Prostate gland (tissue), 2 donors: ENCODE measurements at regions not wholly inside any gene's neighbourhood (a gene's known extent, or its start where the extent isn't known, plus 50 kb on each side); places are given as distances from the start of the nearest gene placed in this dataset.

Experiments
- DNase-seq: peaks from one replicate; pipeline ENCODE4 v3.0.0-alpha.2; 2019; ENCODE audit warnings: low spot score
- H3K27ac ChIP-seq, 2 donors: fragments of 200-600 bp; sonication (generic); 2 replicates each; pipeline ENCODE4 v1.5.1; 2017 to 2019
- H3K27me3 ChIP-seq: fragments of 200-600 bp; sonication (generic); replicated peaks from 2 replicates; pipeline ENCODE4 v1.5.1; 2019; ENCODE audit not compliant: insufficient read depth
- H3K36me3 ChIP-seq, 2 donors: fragments of 200-600 bp; sonication (generic); 1 replicate in 1 of 2; 2 replicates in 1 of 2; pipeline versions ENCODE4 v1.5.1 to v1.8.1; 2017 to 2019
- H3K4me1 ChIP-seq: fragments of 200-600 bp; sonication (generic); replicated peaks from 2 replicates; pipeline ENCODE4 v1.5.1; 2019
- H3K4me3 ChIP-seq, 2 donors: fragments of 200-600 bp; sonication (generic); 2 replicates each; pipeline ENCODE4 v1.5.1; 2017 to 2019
- H3K9me3 ChIP-seq: fragments of 200-600 bp; sonication (generic); 2 replicates; pipeline ENCODE4 v1.5.1; 2017
- POLR2A ChIP-seq: fragments of 450-650 bp; IDR thresholded peaks from one replicate; pipeline ENCODE4 v1.6.1; 2016; ENCODE audit warnings: antibody characterized with exemption, mild to moderate bottlenecking
- POLR2AphosphoS5 ChIP-seq: sonication (generic); formaldehyde crosslinking; IDR thresholded peaks from one replicate; pipeline ENCODE4 v1.6.1; 2017; ENCODE audit warnings: antibody characterized with exemption
- WGBS: methylation state at CpG from one replicate; pipeline ENCODE4 v1.1.5; 2018; 5-methylcytosine and 5-hydroxymethylcytosine counted together
- intact Hi-C: fragments of 100-400 bp; cut with DNase I; formaldehyde crosslinking; loops from one replicate; pipeline ENCODE4 v1.14.2; 2022
- TF ChIP-seq, protein P1 (sequence below), 4 experiments: fragments of 200-600 bp in 2 of 4; fragments of 450-650 bp in 2 of 4; sonication (generic) in 2 of 4; IDR thresholded peaks; 1 replicate in 3 of 4; 2 replicates in 1 of 4; pipeline ENCODE4 v1.5.1; 2016 to 2019; ENCODE audit warnings: antibody characterized with exemption in 4 of 4, mild to moderate bottlenecking in 2 of 4, moderate library complexity in 2 of 4

DNA sequence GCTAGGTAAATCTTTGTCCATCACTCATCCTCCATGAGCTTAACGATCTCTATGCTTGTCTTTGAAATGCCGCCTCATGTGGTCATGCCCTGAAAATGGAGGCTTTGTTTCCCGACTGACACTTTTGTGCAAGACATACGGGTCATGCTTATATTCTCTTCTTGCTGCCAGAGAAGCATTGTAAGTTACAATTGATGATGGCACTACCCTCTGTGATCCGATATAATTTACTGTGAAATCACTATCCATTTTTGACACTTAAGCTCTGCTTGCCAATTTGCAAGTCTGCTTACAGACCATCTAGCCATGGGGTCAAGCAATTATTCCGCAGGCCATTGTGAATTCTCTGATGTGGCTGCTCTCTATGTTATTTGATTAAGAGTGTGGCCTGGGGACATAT lies 650.0 kb downstream of the FLRT2 start:
- no peaks in the 10 kb centered on the region for H3K9me3 ChIP-seq
- H3K4me3 ChIP-seq, result no peak overlapping the region
- H3K27me3 ChIP-seq, result no peaks in the 10 kb centered on the region
- H3K36me3 ChIP-seq, result no peaks in the 10 kb centered on the region
- H3K4me1 ChIP-seq, result no peaks in the 10 kb centered on the region
- WGBS, result 59% methylated on average over 6 of the region's 6 CpGs
- intact Hi-C loops, result no loop called here
- TF ChIP-seq POLR2AphosphoS5 (no peak), POLR2A (no peak)
- TF ChIP-seq, protein P1, sequence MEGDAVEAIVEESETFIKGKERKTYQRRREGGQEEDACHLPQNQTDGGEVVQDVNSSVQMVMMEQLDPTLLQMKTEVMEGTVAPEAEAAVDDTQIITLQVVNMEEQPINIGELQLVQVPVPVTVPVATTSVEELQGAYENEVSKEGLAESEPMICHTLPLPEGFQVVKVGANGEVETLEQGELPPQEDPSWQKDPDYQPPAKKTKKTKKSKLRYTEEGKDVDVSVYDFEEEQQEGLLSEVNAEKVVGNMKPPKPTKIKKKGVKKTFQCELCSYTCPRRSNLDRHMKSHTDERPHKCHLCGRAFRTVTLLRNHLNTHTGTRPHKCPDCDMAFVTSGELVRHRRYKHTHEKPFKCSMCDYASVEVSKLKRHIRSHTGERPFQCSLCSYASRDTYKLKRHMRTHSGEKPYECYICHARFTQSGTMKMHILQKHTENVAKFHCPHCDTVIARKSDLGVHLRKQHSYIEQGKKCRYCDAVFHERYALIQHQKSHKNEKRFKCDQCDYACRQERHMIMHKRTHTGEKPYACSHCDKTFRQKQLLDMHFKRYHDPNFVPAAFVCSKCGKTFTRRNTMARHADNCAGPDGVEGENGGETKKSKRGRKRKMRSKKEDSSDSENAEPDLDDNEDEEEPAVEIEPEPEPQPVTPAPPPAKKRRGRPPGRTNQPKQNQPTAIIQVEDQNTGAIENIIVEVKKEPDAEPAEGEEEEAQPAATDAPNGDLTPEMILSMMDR (IDR thresholded peaks at IDR 0.05), result no peak
- DNase-seq, result no peak
- no peak overlapping the region for H3K27ac ChIP-seq

DNA sequence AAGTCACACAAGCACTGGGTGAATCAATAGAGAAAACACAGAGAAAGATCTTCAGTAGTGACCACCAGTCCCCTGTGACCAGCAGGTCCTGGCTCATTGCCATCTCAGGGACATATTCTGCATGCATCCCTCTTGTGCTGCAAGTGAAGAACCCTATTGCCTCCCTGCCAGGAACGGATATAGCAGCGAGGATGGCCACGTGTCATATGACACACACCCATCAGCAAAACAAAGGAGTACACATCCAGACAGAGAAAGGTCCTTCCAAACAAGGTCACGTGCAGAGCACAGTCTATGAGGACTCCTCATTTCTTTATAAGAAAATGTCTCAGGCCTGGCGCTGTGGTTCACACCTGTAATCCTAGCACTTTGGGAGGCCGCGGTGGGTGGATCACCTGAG lies 638.4 kb downstream of the FLRT2 start:
- no peaks in the 10 kb centered on the region for H3K9me3 ChIP-seq
- no peaks in the 10 kb centered on the region for H3K4me1 ChIP-seq
- H3K27me3 ChIP-seq, result no peaks in the 10 kb centered on the region
- WGBS, result 95% methylated on average over 7 of the region's 7 CpGs
- H3K36me3 ChIP-seq, result no peaks in the 10 kb centered on the region
- TF ChIP-seq POLR2A (no peak), POLR2AphosphoS5 (no peak)
- TF ChIP-seq, protein P1 (IDR thresholded peaks at IDR 0.05), result no peak
- no peak overlapping the region for H3K4me3 ChIP-seq
- no peak overlapping the region for H3K27ac ChIP-seq
- intact Hi-C loops, result no loop called here
- no peak for DNase-seq

DNA sequence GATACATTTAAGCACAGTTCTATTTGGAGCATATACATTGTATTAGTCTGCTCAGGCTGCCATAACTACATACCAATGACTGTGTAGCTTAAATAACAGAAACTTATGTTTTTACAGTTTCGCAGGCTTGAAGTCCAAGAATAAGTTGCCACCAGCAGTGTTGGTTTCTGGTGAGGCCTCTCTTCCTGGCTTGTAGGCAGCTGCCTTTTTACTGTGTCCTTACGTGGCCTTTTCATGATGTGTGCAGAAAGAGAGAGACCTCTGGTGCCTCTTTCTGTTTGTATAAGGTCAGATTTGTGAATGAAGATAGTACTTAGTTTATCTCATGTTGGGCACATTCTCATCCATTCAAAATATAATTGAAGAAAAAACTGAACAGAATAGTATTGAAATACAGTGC lies 636.6 kb downstream of the FLRT2 start:
- H3K27me3 ChIP-seq, result no peaks in the 10 kb centered on the region
- TF ChIP-seq POLR2AphosphoS5, result no peak
- TF ChIP-seq, protein P1 (IDR thresholded peaks at IDR 0.05), result no peak
- TF ChIP-seq POLR2A, result no peak
- no peaks in the 10 kb centered on the region for H3K9me3 ChIP-seq
- no peaks in the 10 kb centered on the region for H3K4me1 ChIP-seq
- no peaks in the 10 kb centered on the region for H3K36me3 ChIP-seq
- H3K27ac ChIP-seq, result no peak overlapping the region
- intact Hi-C loops, result no loop called here
- no peak for DNase-seq
- no peak overlapping the region for H3K4me3 ChIP-seq
- WGBS, result 52% methylated on average over 2 of the region's 2 CpGs

DNA sequence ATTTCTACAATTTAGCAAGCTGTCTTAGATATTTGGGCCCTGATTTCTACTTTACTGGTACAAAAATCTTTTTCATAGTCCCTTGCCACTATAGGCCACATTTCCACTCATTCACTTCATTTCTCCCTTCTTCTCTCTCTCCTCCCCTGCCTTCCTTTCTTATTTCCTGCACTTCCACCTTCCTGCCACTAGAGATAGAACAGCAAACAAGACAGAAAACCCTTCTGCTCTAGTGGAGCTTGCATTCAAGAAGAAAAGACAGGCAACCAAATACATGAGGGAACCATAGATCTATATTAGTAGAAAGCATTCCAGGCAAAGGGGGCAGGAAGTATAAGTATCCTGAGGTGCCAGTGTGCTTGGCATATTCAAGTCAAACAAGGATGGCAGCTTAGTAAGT lies 623.5 kb downstream of the FLRT2 start:
- no peak for TF ChIP-seq POLR2AphosphoS5
- TF ChIP-seq, protein P1 (IDR thresholded peaks at IDR 0.05), result no peak
- no peak for TF ChIP-seq POLR2A

DNA sequence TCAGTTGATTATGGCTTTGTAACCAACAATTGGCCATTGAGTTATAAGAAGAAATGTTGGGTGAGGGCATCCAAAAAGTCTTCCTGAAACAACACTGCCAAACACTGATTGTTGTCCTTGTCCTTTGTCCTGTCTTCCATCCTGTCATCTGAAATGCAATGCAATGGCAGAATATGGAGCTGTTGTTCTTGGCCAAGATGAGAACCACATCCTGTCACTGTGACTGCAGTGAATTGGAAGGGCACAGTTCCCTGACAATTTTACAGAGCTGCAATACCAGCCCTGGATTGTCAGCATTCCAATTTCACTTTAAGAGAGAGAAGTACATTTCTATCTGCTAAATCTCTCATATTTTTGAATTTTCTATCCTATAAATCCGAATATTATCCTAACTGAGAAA lies 613.3 kb downstream of the FLRT2 start:
- Histone ChIP-seq H3K36me3 (no peaks in the 10 kb centered on the region), H3K27me3 (no peaks in the 10 kb centered on the region), H3K4me3 (no peak overlapping the region), H3K9me3 (no peaks in the 10 kb centered on the region), H3K4me1 (no peaks in the 10 kb centered on the region), H3K27ac (no peak overlapping the region)
- no peak for DNase-seq
- WGBS, result 48% methylated on average over 1 of the region's 1 CpG
- intact Hi-C loops, result no loop called here
- TF ChIP-seq, protein P1 (IDR thresholded peaks at IDR 0.05), result no peak
- no peak for TF ChIP-seq POLR2A
- TF ChIP-seq POLR2AphosphoS5, result no peak

More for the DNA sequence above, 623.5 kb downstream of the FLRT2 start:
- Histone ChIP-seq H3K4me3 (no peak overlapping the region), H3K9me3 (no peaks in the 10 kb centered on the region), H3K36me3 (no peaks in the 10 kb centered on the region), H3K27me3 (no peaks in the 10 kb centered on the region), H3K4me1 (no peaks in the 10 kb centered on the region), H3K27ac (no peak overlapping the region)
- intact Hi-C loops, result no loop called here
- no peak for DNase-seq
